ENCODE measurements at regions not wholly inside any gene's neighbourhood (a gene's known extent, or its start where the extent isn't known, plus 50 kb on each side); places are given as distances from the start of the nearest gene placed in this dataset.

- Histone ChIP-seq H3K4me1 (no peaks in the 10 kb centered on the region), H3K36me3 (no peaks in the 10 kb centered on the region), H3K27ac (no peak overlapping the region), H3K9me3 (no peaks in the 10 kb centered on the region), H3K4me3 (no peak overlapping the region), H3K27me3 (no peaks in the 10 kb centered on the region)
- no peak for DNase-seq
- intact Hi-C loops (cut with DNase I) = no loop called here
- no peak for ATAC-seq
- TF ChIP-seq CTCF (IDR thresholded peaks at IDR 0.05) = no peak
Measured at GRCh38 chr17:27977751-27978688, 64.5 kb upstream of the NLK start.

GRCh38 chr17:27978689-27979175, 63.7 kb upstream of the NLK start:
- H3K27ac ChIP-seq = no peak overlapping the region
- TF ChIP-seq CTCF (IDR thresholded peaks at IDR 0.05) = no peak
- H3K36me3 ChIP-seq = no peaks in the 10 kb centered on the region
- DNase-seq (no peak), ATAC-seq (no peak)
- no peaks in the 10 kb centered on the region for H3K4me1 ChIP-seq
- H3K4me3 ChIP-seq = no peak overlapping the region
- no peaks in the 10 kb centered on the region for H3K9me3 ChIP-seq
- intact Hi-C loops (cut with DNase I) = no loop called here
- no peaks in the 10 kb centered on the region for H3K27me3 ChIP-seq

- intact Hi-C loops (cut with DNase I) = no loop called here
- DNase-seq (no peak), ATAC-seq (peak; percentile 19)
- Histone ChIP-seq H3K36me3 (no peaks in the 10 kb centered on the region), H3K27me3 (peaks cover 0 to 10% of the 10 kb centered on the region in 2 donors), H3K27ac (no peak overlapping the region), H3K9me3 (no peaks in the 10 kb centered on the region), H3K4me1 (peaks cover 0 to 5% of the 10 kb centered on the region in 2 donors), H3K4me3 (no peak overlapping the region)
- TF ChIP-seq CTCF (IDR thresholded peaks at IDR 0.05) = no peak
Measured at GRCh38 chr17:27980043-27980442, 62.4 kb upstream of the NLK start.

GRCh38 chr17:27981978-27982377, 60.5 kb upstream of the NLK start:
- no peak for TF ChIP-seq CTCF (IDR thresholded peaks at IDR 0.05)
- H3K27me3 ChIP-seq = peaks cover 0 to 20% of the 10 kb centered on the region in 2 donors
- DNase-seq = no peak

GRCh38 chr17:27982688-27983087, 59.8 kb upstream of the NLK start:
- no peak for TF ChIP-seq CTCF (IDR thresholded peaks at IDR 0.05)
- intact Hi-C loops (cut with DNase I) = no loop called here
- peaks cover 0 to 6% of the 10 kb centered on the region in 2 donors for H3K4me1 ChIP-seq

More at GRCh38 chr17:27981978-27982377, 60.5 kb upstream of the NLK start:
- no peaks in the 10 kb centered on the region for H3K9me3 ChIP-seq
- intact Hi-C loops (cut with DNase I) = no loop called here
- no peak overlapping the region for H3K4me3 ChIP-seq
- ATAC-seq = no peak
- H3K36me3 ChIP-seq = no peaks in the 10 kb centered on the region
- H3K27ac ChIP-seq = no peak overlapping the region
- H3K4me1 ChIP-seq = peaks cover 0 to 6% of the 10 kb centered on the region in 2 donors

More at GRCh38 chr17:27982688-27983087, 59.8 kb upstream of the NLK start:
- Histone ChIP-seq H3K36me3 (no peaks in the 10 kb centered on the region), H3K4me3 (no peak overlapping the region), H3K9me3 (no peaks in the 10 kb centered on the region), H3K27ac (no peak overlapping the region), H3K27me3 (peaks cover 0 to 20% of the 10 kb centered on the region in 2 donors)
- no peak for ATAC-seq
- DNase-seq = no peak

Measured in left lung (tissue), 4 donors.